Parathyroid adenoma (tissue), 2 donors: ENCODE measurements at regions not wholly inside any gene's neighbourhood (a gene's known extent, or its start where the extent isn't known, plus 50 kb on each side); places are given as distances from the start of the nearest gene placed in this dataset.
"Not testable (repeated sequence)": the region's sequence is repeated elsewhere in the genome, so short reads cannot be mapped to it uniquely, and the experiment has no call there.

Experiments
- H2AFZ ChIP-seq: fragments of 300-600 bp; sonication (generic); one replicate; pipeline ENCODE4 v1.7.0; 2017; ENCODE audit warnings: antibody characterized with exemption, mild to moderate bottlenecking
- H3K27ac ChIP-seq: fragments of 300-600 bp; sonication (generic); one replicate; pipeline ENCODE4 v1.7.0; 2017
- H3K27me3 ChIP-seq: fragments of 300-600 bp; sonication (generic); one replicate; pipeline ENCODE4 v1.7.0; 2017; ENCODE audit warnings: low read length; ENCODE audit not compliant: control insufficient read depth, insufficient read depth
- H3K36me3 ChIP-seq: fragments of 300-600 bp; sonication (generic); one replicate; pipeline ENCODE4 v1.7.0; 2017; ENCODE audit warnings: low read length; ENCODE audit not compliant: control insufficient read depth, insufficient read depth
- H3K4me1 ChIP-seq: fragments of 300-600 bp; sonication (generic); one replicate; pipeline ENCODE4 v1.7.0; 2017; ENCODE audit warnings: control low read depth
- H3K4me2 ChIP-seq: fragments of 300-600 bp; sonication (generic); one replicate; pipeline ENCODE4 v1.7.0; 2017; ENCODE audit warnings: low read length
- H3K4me3 ChIP-seq: fragments of 300-600 bp; sonication (generic); one replicate; pipeline ENCODE4 v1.7.0; 2017; ENCODE audit warnings: low read depth, low read length
- H3K79me2 ChIP-seq: fragments of 300-600 bp; sonication (generic); one replicate; pipeline ENCODE4 v1.7.0; 2017; ENCODE audit warnings: control low read depth
- H3K9ac ChIP-seq: fragments of 300-600 bp; sonication (generic); one replicate; pipeline ENCODE4 v1.7.0; 2017; ENCODE audit warnings: mild to moderate bottlenecking
- H3K9me3 ChIP-seq: fragments of 300-600 bp; sonication (generic); one replicate; pipeline ENCODE4 v1.7.0; 2017; ENCODE audit warnings: low read length; ENCODE audit not compliant: control insufficient read depth
- TF ChIP-seq, protein P1 (sequence below): fragments of 300-600 bp; sonication (generic); IDR thresholded peaks from one replicate; pipeline ENCODE4 v1.7.0; 2017; ENCODE audit warnings: antibody characterized with exemption, mild to moderate bottlenecking
- donor health status: primary hyperparathyroidism.

DNA sequence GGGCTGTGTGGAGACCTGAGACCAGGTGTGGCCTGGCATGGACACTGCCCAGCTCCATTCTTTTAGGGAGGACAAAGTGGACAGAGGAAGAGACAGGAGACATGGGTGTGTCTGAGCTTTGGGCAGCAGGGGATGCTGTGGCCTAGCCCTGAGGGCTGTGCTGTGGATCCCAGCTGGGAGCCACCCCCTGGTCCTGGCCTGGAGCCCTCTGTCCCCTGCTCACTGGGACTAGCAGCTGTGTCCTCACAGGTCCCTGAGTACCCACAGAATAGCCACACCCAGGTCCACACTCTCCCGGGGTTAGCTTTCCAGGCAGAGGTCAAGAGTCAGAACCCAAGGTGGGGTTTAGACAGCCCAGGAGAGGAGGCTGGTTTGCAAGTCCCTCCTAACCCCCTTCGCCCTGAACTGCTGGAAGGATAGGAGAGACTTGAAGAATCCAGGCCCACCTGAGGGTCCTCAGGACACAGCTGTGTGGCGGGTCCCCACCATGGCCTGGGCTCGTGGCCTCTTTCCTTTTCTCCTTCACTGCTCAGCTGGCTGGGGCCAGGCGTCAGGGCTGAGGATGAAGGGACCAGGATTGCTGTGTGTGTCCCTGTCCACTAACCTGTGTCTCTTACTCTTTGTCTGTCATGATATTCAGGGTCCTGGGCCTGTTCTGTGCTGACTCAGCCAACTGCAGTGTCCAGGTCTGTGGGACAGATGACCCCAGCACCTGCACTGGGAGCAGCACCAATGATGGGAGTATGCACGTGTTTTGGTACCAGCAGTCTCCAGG lies 78.5 kb upstream of the VPREB1 start:
- Histone ChIP-seq H3K4me1 (peaks cover 11% of the 10 kb centered on the region), H3K27ac (no peak overlapping the region), H3K36me3 (no peaks in the 10 kb centered on the region), H3K4me2 (no peak overlapping the region), H3K79me2 (no peaks in the 10 kb centered on the region), H3K9me3 (no peaks in the 10 kb centered on the region), H3K9ac (no peak overlapping the region), H2AFZ (peak overlapping the region; percentile 11), H3K27me3 (no peaks in the 10 kb centered on the region), H3K4me3 (no peak overlapping the region)
- TF ChIP-seq, protein P1, sequence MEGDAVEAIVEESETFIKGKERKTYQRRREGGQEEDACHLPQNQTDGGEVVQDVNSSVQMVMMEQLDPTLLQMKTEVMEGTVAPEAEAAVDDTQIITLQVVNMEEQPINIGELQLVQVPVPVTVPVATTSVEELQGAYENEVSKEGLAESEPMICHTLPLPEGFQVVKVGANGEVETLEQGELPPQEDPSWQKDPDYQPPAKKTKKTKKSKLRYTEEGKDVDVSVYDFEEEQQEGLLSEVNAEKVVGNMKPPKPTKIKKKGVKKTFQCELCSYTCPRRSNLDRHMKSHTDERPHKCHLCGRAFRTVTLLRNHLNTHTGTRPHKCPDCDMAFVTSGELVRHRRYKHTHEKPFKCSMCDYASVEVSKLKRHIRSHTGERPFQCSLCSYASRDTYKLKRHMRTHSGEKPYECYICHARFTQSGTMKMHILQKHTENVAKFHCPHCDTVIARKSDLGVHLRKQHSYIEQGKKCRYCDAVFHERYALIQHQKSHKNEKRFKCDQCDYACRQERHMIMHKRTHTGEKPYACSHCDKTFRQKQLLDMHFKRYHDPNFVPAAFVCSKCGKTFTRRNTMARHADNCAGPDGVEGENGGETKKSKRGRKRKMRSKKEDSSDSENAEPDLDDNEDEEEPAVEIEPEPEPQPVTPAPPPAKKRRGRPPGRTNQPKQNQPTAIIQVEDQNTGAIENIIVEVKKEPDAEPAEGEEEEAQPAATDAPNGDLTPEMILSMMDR = no peak

DNA sequence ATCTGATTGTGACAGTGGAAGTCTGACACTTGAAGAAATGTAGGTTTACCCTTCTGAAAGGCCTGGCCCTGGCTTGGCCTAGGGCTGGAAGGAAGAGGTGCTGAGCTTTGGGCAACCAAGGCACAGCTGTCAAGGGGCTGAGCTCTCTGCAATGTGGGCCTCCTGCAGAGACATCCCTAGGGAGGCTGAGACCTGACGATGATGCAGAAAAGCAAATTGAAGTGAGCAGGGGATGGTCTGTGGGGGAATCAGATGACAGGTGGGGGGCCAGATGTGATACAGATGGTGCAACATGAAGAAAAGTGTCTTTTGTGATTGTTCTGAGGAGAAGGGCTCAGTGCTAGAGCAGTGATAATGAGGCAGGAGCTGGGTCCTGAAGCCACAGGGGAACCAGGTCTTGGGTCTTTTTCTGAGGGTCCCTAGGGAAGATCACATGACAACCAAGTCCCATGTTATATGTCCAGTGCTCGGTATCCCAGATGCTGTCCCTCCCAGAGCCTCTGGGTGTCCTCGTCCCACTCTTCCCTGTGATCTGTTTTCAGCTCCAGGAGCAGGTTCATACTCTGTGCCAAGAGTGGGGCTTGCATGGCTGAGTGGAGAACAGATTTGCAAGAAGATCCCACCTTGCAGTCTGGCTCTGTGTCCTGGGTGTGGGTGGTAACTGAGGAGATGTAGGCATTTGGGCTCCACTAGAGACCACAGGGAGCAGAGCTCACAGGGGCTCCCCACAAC lies 79.9 kb upstream of the VPREB1 start:
- Histone ChIP-seq H2AFZ (no peak overlapping the region), H3K27me3 (no peaks in the 10 kb centered on the region), H3K9ac (no peak overlapping the region), H3K36me3 (no peaks in the 10 kb centered on the region), H3K27ac (no peak overlapping the region), H3K79me2 (no peaks in the 10 kb centered on the region), H3K4me3 (no peak overlapping the region), H3K4me2 (no peak overlapping the region), H3K4me1 (peaks cover 11% of the 10 kb centered on the region), H3K9me3 (no peaks in the 10 kb centered on the region)
- TF ChIP-seq, protein P1 = peak; percentile 16

DNA sequence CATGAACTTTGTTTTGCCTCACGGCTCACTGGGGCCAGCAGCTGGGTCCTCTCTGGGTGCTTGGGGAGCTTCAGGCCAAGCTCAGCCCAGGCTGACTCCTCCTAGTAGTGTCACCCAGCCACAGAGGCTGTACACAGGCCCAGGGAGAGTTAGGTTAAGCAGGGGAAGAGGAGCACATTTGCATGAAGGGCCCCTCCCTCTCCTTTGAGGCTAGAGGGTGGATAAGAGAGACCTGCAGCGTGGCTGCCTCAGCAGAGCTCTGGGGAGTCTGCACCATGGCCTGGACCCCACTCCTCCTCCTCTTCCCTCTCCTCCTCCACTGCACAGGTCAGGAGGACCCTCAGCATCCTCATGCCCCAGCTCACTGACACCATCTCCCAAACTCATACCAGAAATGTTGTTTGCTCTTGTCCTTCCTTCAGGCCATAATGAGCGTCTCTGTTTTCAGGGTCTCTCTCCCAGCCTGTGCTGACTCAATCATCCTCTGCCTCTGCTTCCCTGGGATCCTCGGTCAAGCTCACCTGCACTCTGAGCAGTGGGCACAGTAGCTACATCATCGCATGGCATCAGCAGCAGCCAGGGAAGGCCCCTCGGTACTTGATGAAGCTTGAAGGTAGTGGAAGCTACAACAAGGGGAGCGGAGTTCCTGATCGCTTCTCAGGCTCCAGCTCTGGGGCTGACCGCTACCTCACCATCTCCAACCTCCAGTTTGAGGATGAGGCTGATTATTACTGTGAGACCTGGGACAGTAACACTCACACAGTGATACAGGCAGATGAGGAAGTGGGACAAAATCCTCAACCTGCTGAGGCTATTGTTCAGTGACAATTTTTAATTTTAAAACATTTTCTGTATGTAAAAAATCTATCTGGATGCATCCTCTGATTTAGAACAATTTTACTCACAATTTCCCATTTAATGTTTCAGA lies 82.4 kb upstream of the VPREB1 start:
- no peak overlapping the region for H3K4me2 ChIP-seq
- no peaks in the 10 kb centered on the region for H3K79me2 ChIP-seq
- no peaks in the 10 kb centered on the region for H3K36me3 ChIP-seq
- no peak overlapping the region for H3K27ac ChIP-seq
- peaks cover 9% of the 10 kb centered on the region for H3K4me1 ChIP-seq
- H2AFZ ChIP-seq = no peak overlapping the region
- H3K9me3 ChIP-seq = no peaks in the 10 kb centered on the region
- H3K27me3 ChIP-seq = no peaks in the 10 kb centered on the region
- H3K4me3 ChIP-seq = no peak overlapping the region
- H3K9ac ChIP-seq = no peak overlapping the region
- TF ChIP-seq, protein P1 = no peak

DNA sequence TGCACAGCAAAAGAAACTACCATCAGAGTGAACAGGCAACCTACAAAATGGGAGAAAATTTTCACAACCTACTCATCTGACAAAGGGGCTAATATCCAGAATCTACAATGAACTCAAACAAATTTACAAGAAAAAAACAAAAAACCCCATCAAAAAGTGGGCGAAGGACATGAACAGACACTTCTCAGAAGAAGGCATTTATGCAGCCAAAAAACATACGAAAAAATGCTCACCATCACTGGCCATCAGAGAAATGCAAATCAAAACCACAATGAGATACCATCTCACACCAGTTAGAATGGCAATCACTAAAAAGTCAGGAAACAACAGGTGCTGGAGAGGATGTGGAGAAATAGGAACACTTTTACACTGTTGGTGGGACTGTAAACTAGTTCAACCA lies 83.8 kb upstream of the VPREB1 start:
- not testable (repeated sequence) for H2AFZ ChIP-seq, H3K36me3 ChIP-seq, H3K9me3 ChIP-seq, H3K4me3 ChIP-seq, H3K79me2 ChIP-seq, H3K27ac ChIP-seq, H3K9ac ChIP-seq, H3K4me2 ChIP-seq, H3K27me3 ChIP-seq
- peaks cover 11% of the 10 kb centered on the region for H3K4me1 ChIP-seq

DNA sequence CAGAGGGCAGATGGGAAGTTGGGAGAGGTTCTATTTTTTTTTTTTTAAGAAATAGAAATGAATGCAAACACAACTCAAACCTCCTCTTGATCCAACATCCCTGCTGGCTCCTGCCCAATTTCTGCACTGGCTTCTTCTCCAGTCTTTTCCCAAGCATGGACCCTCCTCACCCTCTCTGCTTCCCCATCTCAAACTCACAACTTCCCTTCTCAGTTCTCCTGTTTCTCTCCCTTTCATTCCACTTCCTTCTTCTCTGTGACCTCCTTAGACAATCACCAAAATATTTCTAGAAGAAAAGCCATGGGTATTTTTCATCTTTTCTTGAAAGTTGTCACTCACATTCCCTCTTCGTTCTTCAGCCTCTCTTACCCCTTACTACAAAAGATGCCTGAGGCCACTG lies 85.2 kb upstream of the VPREB1 start:
- Histone ChIP-seq H3K4me1 (peaks cover 11% of the 10 kb centered on the region), H3K27ac (no peak overlapping the region), H3K36me3 (no peaks in the 10 kb centered on the region), H3K4me2 (no peak overlapping the region), H3K9ac (no peak overlapping the region), H3K79me2 (no peaks in the 10 kb centered on the region), H3K4me3 (no peak overlapping the region), H3K27me3 (no peaks in the 10 kb centered on the region), H2AFZ (no peak overlapping the region), H3K9me3 (no peaks in the 10 kb centered on the region)
- TF ChIP-seq, protein P1 = no peak
